GM18907 (cell line): ENCODE measurements at regions not wholly inside any gene's neighbourhood (a gene's known extent, or its start where the extent isn't known, plus 50 kb on each side); places are given as distances from the start of the nearest gene placed in this dataset.
"Not testable (repeated sequence)": the region's sequence is repeated elsewhere in the genome, so short reads cannot be mapped to it uniquely, and the experiment has no call there.

Experiments used
- ATAC-seq: cut with Tn5 transposase; IDR thresholded peaks from one replicate; pipeline ENCODE4 v1.9.1; 2021; ENCODE audit warnings: mild to moderate bottlenecking, moderate library complexity; ENCODE audit not compliant: unreplicated experiment

DNA sequence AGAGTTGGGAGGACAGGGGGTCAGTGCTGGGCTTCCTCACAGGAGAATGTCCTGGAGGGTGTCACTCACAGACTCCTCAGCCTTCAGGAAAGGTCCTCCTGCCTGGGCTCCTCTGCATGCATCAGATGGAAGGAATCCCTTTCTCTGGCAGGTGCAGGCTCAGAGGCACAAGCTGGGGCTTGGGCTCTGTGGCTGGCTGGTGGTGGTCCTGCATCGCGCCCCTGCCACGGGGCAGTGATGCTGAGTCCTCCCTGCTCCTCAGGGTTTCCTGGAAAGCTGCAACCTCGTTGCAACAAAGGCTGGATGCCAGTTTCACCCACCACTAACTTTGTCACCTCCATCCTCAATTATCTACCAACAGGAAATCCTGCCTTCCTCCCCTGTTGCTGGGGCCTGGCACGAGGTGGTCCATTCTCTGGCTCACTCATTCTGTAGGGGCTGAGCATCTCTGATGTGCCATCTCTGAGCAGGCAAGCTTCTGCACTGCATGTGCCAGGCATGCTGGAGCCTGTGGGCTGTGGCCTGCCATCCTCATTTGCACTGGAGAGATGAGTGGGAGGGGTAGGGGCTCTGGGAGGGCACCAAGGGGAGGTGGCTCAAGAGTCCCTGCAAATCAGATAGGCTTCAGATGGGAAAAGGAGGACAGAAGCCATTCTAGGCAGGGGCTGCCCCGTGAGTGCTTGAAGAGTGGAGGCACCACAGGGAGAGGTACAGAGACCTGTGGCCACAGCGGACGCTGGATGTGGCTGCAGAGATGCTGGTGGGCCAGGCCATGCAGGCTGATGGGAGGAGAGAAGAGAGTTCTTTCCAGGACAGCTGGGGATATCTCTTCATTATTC, 272.6 kb upstream of the HS6ST1 start:
- ATAC-seq = no peak

DNA sequence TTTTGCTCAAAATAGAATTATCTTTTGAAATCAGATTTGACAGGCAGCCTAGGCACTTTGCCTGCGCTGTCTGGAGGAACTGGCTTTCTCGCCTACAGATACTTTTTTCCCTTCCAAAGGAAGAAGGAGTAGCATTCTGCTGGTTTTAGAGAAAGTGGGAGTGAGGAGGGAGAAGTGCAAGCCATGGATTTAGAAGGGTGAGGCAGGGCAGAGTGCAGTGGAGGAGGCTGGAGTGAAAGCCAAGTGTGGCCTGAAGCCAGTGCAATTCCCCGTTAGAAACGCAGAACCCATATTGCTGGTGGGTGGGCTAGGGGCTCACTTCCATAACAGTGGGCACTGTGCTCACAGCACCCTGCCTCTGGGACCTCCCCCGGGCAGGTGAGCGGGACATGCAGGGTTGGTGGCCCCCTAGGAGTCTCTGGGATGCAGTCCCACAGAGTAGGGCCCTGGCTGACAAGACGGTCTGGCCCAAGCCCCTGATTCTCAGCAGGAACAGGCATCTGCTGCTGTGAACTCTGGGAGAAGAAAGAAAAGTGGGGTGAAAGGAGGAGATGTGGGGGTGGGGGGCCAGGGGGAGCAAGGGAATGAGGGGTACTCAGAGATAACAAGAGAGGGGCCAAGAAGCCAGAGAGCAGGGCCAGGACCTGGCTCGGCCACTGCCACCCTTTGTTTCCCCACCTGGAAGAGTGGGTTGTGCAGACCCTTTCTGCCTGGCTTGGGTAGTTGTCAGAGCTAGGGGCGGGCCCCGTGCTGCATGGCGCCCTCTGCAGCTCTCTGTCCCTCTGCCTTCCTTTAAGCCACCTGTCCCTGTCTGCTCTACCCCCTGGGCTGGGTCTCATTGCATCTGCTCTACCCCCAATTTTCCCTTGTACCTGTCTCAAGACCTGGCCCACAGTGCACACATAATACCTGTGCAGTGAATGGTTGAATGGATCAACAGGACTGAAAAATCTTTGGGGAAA, 273.5 kb upstream of the HS6ST1 start:
- no peak for ATAC-seq

DNA sequence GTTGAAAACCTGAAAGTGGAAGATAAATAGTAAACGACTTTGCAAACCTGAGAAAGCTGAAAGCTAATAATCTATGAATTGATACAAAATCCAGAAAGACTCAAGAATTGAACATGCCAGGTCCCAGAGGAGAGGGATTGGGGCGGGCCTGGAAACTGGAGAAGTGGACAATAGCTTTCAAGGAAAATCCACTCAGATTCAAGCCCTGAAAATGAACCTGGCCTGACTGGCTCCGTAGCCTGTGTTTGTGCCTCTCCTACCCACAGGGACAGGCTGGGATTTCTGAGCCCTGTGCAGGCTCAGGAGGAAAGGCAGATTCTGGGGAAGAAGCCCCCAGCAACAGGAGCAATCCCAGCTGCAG, 274.8 kb upstream of the HS6ST1 start:
- ATAC-seq = no peak

DNA sequence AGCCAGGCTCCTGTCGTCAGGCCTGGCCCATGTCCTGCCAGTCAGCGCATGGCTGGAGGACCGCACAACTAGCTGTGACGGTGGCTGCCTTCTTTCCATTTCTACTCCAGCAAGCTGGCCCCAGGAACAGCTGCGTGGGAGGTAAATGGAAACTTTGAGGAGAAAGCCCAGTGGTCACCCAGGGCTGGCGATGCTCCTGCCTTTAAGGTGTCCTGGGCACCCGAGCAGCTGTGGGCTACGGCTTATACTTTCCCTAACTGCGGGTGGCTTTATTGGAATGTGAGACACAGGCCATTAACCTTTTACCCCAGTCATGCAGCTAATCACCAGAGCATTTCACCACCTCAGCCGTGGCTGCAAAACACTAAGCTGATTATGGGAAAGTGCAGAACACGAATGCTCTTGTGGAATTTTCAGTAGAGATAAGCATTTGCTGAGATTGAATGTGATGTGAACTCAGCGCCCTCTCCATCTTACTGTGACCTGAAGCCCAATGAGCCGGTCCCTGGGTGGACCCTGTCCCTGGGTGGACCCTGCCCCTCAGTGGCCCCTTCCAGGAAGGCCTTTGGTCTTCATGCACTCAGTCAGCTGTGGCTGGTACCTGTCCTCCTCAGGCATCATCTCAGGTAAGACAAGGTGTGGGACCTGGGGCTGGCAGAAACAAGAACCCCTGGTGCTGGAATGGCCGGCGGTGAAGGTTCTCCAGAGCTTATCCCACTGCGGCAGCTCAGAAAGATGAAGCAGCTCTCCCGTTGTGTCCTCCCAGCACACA, 275.4 kb upstream of the HS6ST1 start:
- ATAC-seq = no peak

DNA sequence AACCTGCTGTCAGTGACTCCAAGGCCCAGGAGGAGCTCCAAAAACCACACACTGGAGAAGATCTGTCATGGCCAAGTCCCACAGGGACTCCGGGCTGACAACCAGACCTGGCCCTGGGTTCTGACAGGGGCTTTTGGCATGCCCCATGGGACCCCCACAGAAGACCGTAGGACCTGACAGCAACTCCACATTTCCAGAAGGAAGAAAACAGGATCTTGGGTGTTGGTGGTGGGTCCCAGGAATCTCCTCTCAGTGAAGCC, 275.9 kb upstream of the HS6ST1 start:
- no peak for ATAC-seq

DNA sequence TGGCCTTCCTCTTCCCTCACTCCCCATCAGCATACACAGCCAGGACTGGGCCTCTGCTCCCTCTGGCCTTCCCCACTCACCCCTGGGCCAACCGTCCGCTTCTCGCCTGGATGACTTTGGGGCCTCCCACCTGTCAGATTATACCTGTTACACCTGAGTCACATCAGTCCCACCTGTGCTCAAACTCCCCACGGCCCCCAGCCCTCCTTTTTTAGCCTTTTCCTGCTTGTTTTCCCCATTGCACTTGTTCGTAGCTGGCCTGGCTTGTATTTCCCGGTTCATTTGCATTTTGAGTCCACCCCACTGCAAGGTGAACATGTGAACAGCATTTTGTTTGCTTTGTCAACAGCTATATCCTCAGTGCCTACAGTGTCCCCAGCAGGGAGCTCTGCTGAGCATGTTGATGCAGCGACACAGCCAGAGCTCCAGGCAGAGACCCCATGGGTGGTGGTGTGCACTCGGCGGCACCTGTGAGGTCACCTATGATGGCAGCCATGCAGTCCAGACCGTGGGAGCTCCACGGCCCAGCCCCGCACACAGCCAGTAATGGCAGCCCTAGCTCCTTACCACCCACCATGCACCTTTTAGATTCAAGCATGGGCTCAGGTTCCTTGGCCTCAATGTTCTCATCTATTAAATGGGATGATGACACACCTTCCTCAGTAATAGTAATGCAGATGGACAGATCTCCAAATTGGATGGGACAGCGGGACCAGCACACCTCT, 276.4 kb upstream of the HS6ST1 start:
- ATAC-seq = no peak

DNA sequence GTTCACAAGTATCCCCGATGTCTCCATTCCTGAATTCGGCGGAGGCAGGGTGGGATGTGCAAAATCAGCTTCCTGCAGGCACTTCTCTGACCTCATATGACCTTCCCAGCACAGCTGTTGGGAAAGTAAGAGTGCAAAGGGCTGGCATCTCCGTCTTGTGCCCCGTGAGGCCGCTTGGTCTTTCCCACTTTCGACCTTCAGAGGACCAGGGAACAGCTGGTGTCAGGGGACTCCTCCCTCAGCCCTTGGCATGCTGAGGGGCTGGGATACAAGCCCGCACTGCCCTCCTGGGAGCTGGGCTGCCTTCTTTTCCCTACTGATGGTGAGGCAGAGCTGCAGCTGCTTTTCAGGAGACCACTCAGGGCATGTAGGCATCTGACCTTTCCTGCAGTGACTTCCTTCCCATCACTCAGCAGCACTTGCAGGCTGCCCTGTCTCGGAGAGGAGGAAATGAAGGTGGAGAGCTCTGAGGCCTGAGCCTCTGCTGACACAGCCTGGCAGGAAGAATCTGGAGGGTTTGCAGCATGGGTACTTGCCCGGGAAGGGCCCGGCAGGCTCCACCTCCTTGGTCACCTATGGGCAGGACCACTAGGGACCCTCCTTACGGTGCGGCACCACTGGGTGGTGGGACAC, 277.2 kb upstream of the HS6ST1 start:
- ATAC-seq = no peak

DNA sequence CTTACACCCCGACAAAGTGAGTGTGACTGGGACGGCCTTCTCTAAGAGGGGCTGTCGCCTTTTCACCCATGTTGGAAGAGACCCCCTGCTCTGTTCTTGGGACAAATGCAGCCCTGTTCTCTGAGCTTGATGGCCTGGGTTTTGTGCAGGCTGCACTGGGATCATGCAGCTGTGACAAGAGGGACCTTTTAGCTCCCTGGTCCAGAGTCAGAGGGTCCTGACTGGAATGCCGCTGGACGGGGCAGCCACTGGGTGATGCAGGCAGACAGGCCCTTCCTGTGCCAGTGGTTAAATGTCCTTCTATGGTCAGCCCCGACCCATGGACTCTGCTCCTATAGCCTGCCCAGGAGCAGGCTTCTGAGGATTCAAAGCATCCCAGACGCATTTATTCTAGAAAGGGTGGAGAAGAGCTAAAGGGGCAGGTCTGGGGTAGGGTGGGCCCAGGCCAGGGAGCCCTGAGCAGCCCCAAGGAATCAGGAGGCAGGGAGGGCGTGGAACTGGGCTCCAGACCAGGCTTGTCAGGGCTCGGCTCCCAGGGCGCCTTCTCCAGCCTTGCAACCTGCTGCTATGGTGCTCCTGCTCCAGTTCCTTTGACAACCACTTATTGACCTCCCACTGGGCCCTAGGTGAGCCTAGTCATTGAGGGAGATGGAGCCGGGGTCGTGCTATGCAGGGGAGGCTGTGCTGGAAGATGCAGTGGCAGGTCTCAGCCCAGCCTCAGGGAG, 277.9 kb upstream of the HS6ST1 start:
- ATAC-seq = no peak

DNA sequence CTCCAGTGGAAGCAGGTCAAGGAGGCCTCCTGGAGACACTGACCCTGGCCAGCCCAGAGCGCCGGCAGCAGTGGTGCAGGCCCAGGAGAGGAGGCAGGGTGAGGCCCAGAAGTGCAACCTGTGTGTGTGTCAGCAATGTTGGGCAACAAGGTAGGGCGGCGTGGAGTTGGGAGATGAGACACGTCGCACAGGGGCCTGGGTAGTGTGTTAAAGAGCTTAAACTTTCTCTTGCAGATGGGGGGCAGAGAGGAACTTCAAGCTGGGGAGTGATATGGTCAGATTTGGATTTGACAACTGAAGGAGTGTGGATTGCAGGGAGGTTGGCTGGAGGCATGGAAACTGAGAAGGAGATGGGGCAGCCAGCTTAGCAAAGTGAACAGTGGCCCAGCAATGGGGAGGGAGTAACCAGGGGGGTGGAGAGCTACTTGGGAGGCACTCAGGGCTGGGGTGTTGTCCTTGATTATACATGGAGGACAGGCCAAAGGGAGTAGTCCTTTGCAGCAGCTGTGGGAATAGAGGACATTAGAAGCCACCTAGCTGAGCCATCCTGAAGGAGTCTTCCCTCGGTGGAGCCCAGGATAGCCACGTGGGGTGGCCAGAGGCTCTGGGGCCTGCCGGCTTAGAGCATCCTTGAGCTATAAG, 278.6 kb upstream of the HS6ST1 start:
- ATAC-seq = no peak

DNA sequence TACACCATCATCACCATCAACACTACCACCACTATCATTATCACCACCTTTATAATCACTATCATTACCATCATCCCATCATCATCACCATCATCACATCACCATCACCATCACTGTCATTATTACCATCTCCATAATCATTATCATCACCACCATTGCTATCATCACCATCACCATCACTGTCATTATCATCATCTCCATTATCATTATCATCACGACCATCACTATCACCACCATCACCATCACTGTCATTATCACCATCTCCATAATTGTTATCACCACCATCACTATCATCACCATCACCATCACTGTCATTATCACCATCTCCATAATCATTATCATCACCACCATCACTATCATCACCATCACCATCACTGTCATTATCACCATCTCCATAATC, 279.6 kb upstream of the HS6ST1 start:
- ATAC-seq = not testable (repeated sequence)

DNA sequence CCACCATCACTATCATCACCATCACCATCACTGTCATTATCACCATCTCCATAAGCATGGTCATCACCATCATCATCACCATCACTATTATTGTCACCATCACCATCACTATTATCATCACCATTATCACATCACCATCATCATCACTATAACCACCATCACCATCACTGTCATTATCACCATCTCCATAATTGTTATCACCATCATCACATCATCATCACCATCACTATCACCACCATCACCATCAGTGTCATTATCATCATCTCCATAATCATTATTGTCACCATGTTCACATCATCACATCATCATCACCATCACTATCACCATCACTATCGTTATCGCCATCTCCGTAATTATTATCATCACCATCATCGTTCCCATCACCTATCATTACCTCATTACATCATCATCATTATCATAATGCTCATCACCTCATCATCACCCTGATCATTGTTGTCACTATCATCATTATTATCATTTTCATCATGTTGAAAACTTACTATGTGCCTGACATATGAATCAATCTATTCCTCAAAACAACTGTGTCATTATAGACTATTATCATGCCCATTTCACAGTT, 280.3 kb upstream of the HS6ST1 start:
- ATAC-seq = no peak

DNA sequence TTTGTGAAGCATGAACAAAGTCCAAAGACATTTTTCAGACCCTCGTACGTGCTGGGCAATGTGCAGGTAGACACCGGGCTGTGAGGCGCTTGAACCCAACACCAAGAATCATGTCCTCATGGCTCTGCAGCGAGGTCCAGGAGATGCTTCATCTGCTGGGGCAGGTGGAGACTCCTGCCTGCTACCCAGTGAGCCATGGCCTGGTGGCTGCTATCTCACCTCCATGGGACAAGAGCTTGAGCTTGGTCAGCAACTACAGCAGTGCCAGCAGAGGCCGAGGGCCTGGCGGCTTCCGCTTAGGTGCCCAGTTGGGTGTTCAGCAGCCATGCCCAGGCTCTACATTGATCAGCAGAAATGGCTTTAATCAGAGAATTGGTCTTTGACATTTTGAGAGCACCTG, 281.0 kb upstream of the HS6ST1 start:
- no peak for ATAC-seq

DNA sequence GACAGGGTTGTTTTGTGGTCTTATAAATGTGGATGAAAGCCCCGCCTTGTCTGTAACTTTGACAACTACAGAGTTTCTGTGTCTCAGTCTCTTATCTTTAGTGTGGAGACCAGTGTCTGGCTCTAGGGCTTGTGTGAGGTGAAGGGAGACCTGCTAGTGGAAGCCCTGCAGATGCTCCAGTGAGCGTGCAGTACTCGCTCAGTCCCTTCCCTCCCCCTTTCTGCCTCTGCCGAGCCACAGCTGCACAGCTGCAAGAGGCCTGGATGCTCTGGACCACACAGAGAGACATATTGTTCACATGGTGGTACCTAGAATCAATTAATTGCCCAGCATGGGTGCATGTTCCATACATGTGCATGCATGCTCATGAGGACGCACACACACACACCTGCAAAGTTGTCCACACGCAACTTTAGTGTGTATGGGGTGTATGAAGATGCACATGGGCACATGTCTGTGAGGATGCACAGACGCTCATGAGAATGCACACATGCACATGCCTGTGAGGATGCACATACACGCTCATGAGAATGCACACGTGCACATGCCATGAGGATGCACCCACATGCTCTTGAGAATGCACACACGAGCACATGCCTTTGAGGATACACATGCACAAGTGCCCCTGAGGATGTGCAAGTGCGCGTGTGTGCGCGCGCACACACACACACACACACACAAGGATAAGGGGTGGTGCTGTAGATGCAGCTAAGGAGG, 282.1 kb upstream of the HS6ST1 start:
- ATAC-seq = no peak

DNA sequence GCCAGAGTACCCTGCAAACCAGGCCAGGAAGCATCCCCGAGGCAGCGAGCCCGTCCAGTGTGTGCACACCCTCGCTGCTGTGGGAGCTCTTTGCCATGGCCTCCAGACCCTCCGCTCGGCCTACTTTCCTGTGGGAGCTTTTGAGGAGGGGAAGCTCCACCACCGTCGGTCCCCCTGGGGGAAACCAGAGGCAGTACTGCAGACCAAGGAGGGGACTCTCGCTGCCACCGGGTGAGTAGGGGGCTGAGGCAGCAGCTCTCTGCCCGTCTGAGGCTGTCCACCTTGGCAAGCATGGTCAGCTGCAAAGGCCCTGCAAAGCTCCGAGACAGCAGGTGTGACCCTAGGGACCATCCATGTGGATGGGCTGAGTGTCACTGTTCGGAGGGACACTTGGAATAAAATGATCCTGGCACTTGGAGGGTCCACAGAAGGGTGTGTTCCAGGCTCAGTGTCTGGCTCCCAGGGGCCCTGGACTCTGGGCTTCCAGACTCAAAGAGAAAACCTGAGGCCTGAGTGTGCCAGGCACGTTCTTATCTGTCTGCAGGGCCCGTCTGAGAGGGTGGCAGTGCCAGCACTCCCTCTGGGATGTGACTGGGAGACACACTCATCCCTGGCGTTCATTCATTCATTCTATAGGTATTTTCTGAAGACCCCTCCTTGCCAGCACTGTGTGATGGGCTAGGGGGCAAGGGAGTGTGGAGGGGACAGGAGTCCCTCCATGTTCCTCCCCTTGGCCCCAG, 282.8 kb upstream of the HS6ST1 start:
- no peak for ATAC-seq

DNA sequence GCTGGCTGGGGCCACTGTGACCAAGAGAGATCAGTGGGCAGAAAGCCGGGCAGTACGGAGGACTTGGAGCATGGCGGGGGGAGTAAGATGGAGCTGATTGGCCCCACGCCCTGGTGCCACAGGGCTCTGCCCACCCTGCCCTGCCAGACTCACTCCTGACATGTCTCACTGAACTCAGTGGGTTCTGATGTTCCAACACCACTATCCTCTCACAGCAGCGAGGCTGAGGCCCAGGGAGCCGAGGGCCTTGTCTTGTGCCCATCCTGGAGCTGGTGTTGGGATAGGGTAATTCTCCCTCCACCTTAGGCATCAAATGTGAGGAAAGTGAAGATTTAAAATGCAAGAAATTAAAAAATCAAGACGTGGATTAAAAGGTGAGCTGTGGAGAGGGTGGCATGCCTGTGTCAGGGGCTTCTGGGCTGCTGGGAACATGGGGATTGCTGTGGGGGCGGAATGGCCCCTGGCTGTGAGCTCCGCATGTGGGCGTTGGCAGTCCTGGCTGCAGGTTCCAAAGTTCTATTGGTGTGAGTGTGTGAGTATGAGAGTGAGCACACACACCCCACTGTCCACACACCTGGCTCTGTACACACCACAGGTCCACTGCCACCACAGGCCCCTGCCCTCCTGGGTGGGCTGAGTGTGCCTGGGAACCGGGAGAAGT, 283.5 kb upstream of the HS6ST1 start:
- ATAC-seq = no peak

DNA sequence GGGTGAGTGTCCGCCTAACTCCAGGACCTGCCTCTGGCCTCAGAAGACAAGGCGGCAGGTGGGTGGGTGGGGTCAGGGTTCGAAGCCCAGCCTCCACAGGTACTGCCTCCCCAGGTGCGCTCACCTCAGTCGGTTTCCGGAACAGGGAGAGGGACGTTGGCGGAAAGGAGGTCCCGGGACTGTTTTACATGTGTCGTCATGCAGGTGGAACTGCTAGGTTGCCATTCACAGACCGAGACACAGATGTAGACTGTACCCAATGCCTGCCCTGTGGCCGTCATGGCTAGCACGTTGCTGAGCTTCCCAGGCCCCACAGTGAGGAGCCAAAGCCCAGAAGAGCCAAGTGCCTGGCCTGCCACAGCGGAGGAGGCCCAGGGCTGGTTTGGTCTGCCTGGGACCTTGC, 284.0 kb upstream of the HS6ST1 start:
- no peak for ATAC-seq

DNA sequence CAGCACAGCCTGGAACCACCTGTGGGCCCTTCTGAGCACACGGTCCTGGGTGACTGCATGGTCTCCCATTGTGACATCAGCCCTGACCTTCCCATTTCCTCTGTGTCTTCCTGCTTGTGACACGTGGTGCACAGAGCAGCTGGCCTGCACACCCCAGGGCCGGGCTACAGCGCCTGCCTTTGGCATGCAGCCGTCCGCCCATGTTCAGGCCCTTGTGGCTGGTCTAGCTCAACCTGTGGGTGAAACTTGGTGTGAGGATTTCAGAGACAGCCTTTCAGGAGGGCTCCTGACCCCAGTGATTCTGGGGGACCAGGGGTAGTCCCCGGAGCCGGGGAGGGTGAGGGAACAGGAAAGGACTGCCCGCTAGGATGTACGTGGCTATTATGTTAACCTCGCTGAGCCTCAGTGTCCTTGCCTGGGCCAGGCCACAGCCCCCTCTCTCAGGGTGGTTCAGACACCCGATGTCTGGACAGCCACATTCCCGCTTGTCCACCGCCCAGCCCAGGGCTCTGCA, 284.8 kb upstream of the HS6ST1 start:
- no peak for ATAC-seq
